ENCODE measurements at regions not wholly inside any gene's neighbourhood (a gene's known extent, or its start where the extent isn't known, plus 50 kb on each side); places are given as distances from the start of the nearest gene placed in this dataset.
"Not testable (repeated sequence)": the region's sequence is repeated elsewhere in the genome, so short reads cannot be mapped to it uniquely, and the experiment has no call there.

- TF ChIP-seq POLR2AphosphoS5 (IDR thresholded peaks at IDR 0.05; ENCODE audit: low read depth, low read length) (no peak), TAF1 (IDR thresholded peaks at IDR 0.05; ENCODE audit: borderline replicate concordance, low read depth, low read length) (no peak), POLR2A (IDR thresholded peaks at IDR 0.05; ENCODE audit: low read depth, low read length) (no peak)
- FAIRE-seq: no peak
- no peak for DNase-seq (ENCODE audit: insufficient read length)
Observed at GRCh38 chr5:155530046-155530445, 516.5 kb downstream of the KIF4B start.

- no peak for TF ChIP-seq POLR2AphosphoS5 (IDR thresholded peaks at IDR 0.05; ENCODE audit: low read depth, low read length)
- no peak for TF ChIP-seq TAF1 (IDR thresholded peaks at IDR 0.05; ENCODE audit: borderline replicate concordance, low read depth, low read length)
- no peak for TF ChIP-seq POLR2A (IDR thresholded peaks at IDR 0.05; ENCODE audit: low read depth, low read length)
- DNase-seq (ENCODE audit: insufficient read length): no peak
- FAIRE-seq: no peak
Observed at GRCh38 chr5:155532621-155533311, 519.2 kb downstream of the KIF4B start.

GRCh38 chr5:155540000-155540595 is 526.5 kb downstream of the KIF4B start:
- FAIRE-seq: no peak
- TF ChIP-seq POLR2AphosphoS5 (IDR thresholded peaks at IDR 0.05; ENCODE audit: low read depth, low read length) (no peak), TAF1 (IDR thresholded peaks at IDR 0.05; ENCODE audit: borderline replicate concordance, low read depth, low read length) (no peak), POLR2A (IDR thresholded peaks at IDR 0.05; ENCODE audit: low read depth, low read length) (no peak)
- DNase-seq (ENCODE audit: insufficient read length): no peak

- FAIRE-seq: no peak
- TF ChIP-seq POLR2AphosphoS5 (IDR thresholded peaks at IDR 0.05; ENCODE audit: low read depth, low read length): no peak
- TF ChIP-seq TAF1 (IDR thresholded peaks at IDR 0.05; ENCODE audit: borderline replicate concordance, low read depth, low read length): no peak
- TF ChIP-seq POLR2A (IDR thresholded peaks at IDR 0.05; ENCODE audit: low read depth, low read length): no peak
- no peak for DNase-seq (ENCODE audit: insufficient read length)
Observed at GRCh38 chr5:155546075-155546474, 532.5 kb downstream of the KIF4B start.

GRCh38 chr5:155554500-155554899 is 540.9 kb downstream of the KIF4B start:
- no peak for TF ChIP-seq POLR2AphosphoS5 (IDR thresholded peaks at IDR 0.05; ENCODE audit: low read depth, low read length)
- no peak for DNase-seq (ENCODE audit: insufficient read length)
- no peak for FAIRE-seq

GRCh38 chr5:155556222-155556621 is 542.7 kb downstream of the KIF4B start:
- FAIRE-seq: no peak

GRCh38 chr5:155556700-155557099 is 543.1 kb downstream of the KIF4B start:
- TF ChIP-seq POLR2AphosphoS5 (IDR thresholded peaks at IDR 0.05; ENCODE audit: low read depth, low read length): no peak
- no peak for TF ChIP-seq TAF1 (IDR thresholded peaks at IDR 0.05; ENCODE audit: borderline replicate concordance, low read depth, low read length)
- DNase-seq (ENCODE audit: insufficient read length) (no peak), FAIRE-seq (no peak)

More at GRCh38 chr5:155556222-155556621, 542.7 kb downstream of the KIF4B start:
- TF ChIP-seq TAF1 (IDR thresholded peaks at IDR 0.05; ENCODE audit: borderline replicate concordance, low read depth, low read length) (no peak), POLR2A (IDR thresholded peaks at IDR 0.05; ENCODE audit: low read depth, low read length) (no peak), POLR2AphosphoS5 (IDR thresholded peaks at IDR 0.05; ENCODE audit: low read depth, low read length) (no peak)
- no peak for DNase-seq (ENCODE audit: insufficient read length)

GRCh38 chr5:155562158-155562557 is 548.6 kb downstream of the KIF4B start:
- no peak for FAIRE-seq
- TF ChIP-seq TAF1 (IDR thresholded peaks at IDR 0.05; ENCODE audit: borderline replicate concordance, low read depth, low read length) (no peak), POLR2AphosphoS5 (IDR thresholded peaks at IDR 0.05; ENCODE audit: low read depth, low read length) (no peak), POLR2A (IDR thresholded peaks at IDR 0.05; ENCODE audit: low read depth, low read length) (no peak)
- DNase-seq (ENCODE audit: insufficient read length): no peak

GRCh38 chr5:155564541-155564940 is 551.0 kb downstream of the KIF4B start:
- FAIRE-seq: no peak
- no peak for DNase-seq (ENCODE audit: insufficient read length)
- no peak for TF ChIP-seq POLR2A (IDR thresholded peaks at IDR 0.05; ENCODE audit: low read depth, low read length)
- TF ChIP-seq POLR2AphosphoS5 (IDR thresholded peaks at IDR 0.05; ENCODE audit: low read depth, low read length): no peak
- TF ChIP-seq TAF1 (IDR thresholded peaks at IDR 0.05; ENCODE audit: borderline replicate concordance, low read depth, low read length): no peak

GRCh38 chr5:155575861-155576260 is 562.3 kb downstream of the KIF4B start:
- DNase-seq (ENCODE audit: insufficient read length) (no peak), FAIRE-seq (no peak)
- TF ChIP-seq POLR2A (IDR thresholded peaks at IDR 0.05; ENCODE audit: low read depth, low read length): no peak
- no peak for TF ChIP-seq TAF1 (IDR thresholded peaks at IDR 0.05; ENCODE audit: borderline replicate concordance, low read depth, low read length)
- TF ChIP-seq POLR2AphosphoS5 (IDR thresholded peaks at IDR 0.05; ENCODE audit: low read depth, low read length): no peak

GRCh38 chr5:155586808-155587207 is 573.3 kb downstream of the KIF4B start:
- DNase-seq (ENCODE audit: insufficient read length); FAIRE-seq: not testable (repeated sequence)

GRCh38 chr5:155587458-155587857 is 573.9 kb downstream of the KIF4B start:
- TF ChIP-seq POLR2A (IDR thresholded peaks at IDR 0.05; ENCODE audit: low read depth, low read length) (no peak), TAF1 (IDR thresholded peaks at IDR 0.05; ENCODE audit: borderline replicate concordance, low read depth, low read length) (no peak), POLR2AphosphoS5 (IDR thresholded peaks at IDR 0.05; ENCODE audit: low read depth, low read length) (no peak)
- FAIRE-seq (no peak), DNase-seq (ENCODE audit: insufficient read length) (no peak)

All from GM12892 (cell line).